Ovary (tissue), 7 donors: ENCODE measurements at regions not wholly inside any gene's neighbourhood (a gene's known extent, or its start where the extent isn't known, plus 50 kb on each side); places are given as distances from the start of the nearest gene placed in this dataset.

ENCODE experiments used
- DNase-seq, 5 donors: peaks; one replicate each; pipeline ENCODE4 v3.0.0-alpha.2; 2019 to 2020
- H3K27ac ChIP-seq, 2 donors: fragments of 200-600 bp; one replicate each; pipeline versions ENCODE4 v1.5.1 to v1.8.0; 2019 to 2022
- H3K27me3 ChIP-seq: fragments of 200-600 bp; one replicate; pipeline ENCODE4 v1.8.0; 2022
- H3K36me3 ChIP-seq: fragments of 200-600 bp; sonication (generic); one replicate; pipeline ENCODE4 v1.5.1; 2019
- H3K4me1 ChIP-seq: one replicate; pipeline ENCODE4 v1.8.1; 2013; ENCODE audit warnings: mild to moderate bottlenecking, moderate library complexity; ENCODE audit not compliant: insufficient read depth
- H3K4me3 ChIP-seq: fragments of 200-600 bp; sonication (generic); one replicate; pipeline ENCODE4 v1.5.1; 2017
- H3K9me3 ChIP-seq, 2 donors: fragments of 200-600 bp in 1 of 2; sonication (generic) in 1 of 2; one replicate each; pipeline versions ENCODE4 v1.5.1 to v1.8.1; 2013 to 2019; ENCODE audit warnings: mild to moderate bottlenecking in 1 of 2, moderate library complexity in 1 of 2
- EP300 ChIP-seq: sonication (generic); formaldehyde crosslinking; IDR thresholded peaks from one replicate; pipeline ENCODE4 v1.6.1; 2017; ENCODE audit warnings: antibody characterized with exemption
- POLR2A ChIP-seq: fragments of 450-650 bp; IDR thresholded peaks from one replicate; pipeline ENCODE4 v1.6.1; 2017; ENCODE audit warnings: antibody characterized with exemption, mild to moderate bottlenecking, moderate library complexity
- WGBS, 3 donors: extraction: QIAGEN DNeasy Blood & Tissue Kit in 1 of 3; methylation state at CpG; one replicate each; pipeline versions ENCODE4 v1.1.5 to v1.1.7; 2013 to 2017; 5-methylcytosine and 5-hydroxymethylcytosine counted together
- intact Hi-C, 4 donors: fragments of 100-400 bp; cut with DNase I; formaldehyde crosslinking; loops; one replicate each; pipeline versions ENCODE4 v1.11.0 to v1.15.1; 2022 to 2023
- TF ChIP-seq, protein P1 (sequence below), 3 donors: fragments of 450-650 bp in 2 of 3; fragments of 200-600 bp in 1 of 3; IDR thresholded peaks; one replicate each; pipeline versions ENCODE4 v1.5.1 to v1.8.0; 2016 to 2022; ENCODE audit warnings: antibody characterized with exemption in 3 of 3, mild to moderate bottlenecking in 1 of 3
- donor health status: DM: no; HTN: no; CAD: no; lungs with moderate emphysema.
- donor health status: DM: no; HTN: no; CAD: no.
- donor health status: Bipolar disorder and iron deficiency.
- donor health status: DM: no; HTN: no; CAD: no.
- donor health status: DM: yes; HTN: yes; CAD: no.

DNA sequence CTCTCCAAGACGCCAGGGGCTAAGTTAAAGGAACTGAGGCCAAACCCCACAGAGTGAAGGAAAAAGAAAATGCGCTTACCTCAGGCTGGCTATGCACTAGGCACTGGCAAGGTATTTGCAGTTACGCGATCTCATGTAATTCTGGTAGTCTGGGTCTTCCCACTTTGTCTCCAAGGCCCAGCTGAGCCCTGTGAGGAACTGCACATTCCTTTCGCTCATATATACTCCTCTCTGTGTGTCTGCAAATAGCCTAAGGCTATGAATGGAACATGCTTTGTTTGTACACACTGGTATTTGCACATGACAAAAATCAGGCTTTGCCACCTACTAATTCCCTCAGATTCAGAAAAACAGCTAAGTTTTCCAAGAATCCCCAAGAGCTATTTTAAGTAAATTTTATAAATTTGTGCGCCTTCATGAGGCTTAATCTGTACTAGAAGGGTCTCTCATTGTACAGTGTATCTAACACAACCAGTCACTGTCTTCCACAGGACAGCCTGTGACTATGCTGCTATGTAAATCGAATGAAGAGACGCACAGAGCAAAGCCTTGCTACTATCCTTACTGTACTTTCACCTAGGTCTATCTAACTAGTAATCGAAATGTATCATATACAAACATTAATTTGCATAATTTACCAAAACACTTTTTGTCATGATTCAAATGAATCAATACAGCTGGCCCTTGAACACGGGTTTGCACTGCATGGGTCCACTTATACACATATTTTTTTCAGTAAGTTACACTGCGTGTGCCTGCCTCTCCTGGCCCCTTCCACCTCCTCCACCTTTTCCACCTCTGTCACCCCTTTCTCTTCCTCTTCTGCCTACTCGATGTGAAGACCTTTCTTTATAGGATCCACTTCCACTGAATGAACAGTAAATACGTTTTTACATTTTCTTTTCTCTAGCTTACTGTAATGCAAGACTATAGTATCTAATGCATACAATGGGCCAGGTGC, 87.0 kb downstream of the SIPA1L2 start:
- DNase-seq, result no peak
- Histone ChIP-seq H3K4me3 (no peak overlapping the region), H3K4me1 (no peaks in the 10 kb centered on the region), H3K9me3 (no peaks in the 10 kb centered on the region), H3K27ac (no peak overlapping the region), H3K36me3 (no peaks in the 10 kb centered on the region), H3K27me3 (no peaks in the 10 kb centered on the region)
- no peak for TF ChIP-seq POLR2A
- TF ChIP-seq, protein P1, sequence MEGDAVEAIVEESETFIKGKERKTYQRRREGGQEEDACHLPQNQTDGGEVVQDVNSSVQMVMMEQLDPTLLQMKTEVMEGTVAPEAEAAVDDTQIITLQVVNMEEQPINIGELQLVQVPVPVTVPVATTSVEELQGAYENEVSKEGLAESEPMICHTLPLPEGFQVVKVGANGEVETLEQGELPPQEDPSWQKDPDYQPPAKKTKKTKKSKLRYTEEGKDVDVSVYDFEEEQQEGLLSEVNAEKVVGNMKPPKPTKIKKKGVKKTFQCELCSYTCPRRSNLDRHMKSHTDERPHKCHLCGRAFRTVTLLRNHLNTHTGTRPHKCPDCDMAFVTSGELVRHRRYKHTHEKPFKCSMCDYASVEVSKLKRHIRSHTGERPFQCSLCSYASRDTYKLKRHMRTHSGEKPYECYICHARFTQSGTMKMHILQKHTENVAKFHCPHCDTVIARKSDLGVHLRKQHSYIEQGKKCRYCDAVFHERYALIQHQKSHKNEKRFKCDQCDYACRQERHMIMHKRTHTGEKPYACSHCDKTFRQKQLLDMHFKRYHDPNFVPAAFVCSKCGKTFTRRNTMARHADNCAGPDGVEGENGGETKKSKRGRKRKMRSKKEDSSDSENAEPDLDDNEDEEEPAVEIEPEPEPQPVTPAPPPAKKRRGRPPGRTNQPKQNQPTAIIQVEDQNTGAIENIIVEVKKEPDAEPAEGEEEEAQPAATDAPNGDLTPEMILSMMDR (IDR thresholded peaks at IDR 0.05), result no peak
- no peak for TF ChIP-seq EP300
- 92 to 94% (median 93%) methylated on average over 13 of the region's 13 CpGs for WGBS, 3 donors
- intact Hi-C loops, result no loop called here

DNA sequence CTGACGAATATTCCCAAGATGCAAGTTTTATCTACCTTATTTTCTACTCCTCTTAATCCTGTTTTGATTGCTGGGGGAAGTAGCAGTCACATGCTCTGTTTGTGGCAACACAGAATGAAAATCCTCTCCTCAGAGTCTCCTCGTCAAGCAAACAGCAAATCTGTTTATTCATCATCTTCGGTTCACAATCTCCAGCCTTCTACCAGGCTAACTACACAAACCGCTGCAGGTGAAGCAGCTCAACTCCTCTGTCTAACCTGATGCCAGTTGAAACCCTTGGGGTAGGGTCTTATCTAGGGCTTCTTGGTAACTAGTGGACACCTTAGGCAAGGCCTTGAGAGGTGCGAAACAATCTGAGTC, 91.0 kb downstream of the SIPA1L2 start:
- 90 to 93% (median 91%) methylated on average over 5 of the region's 5 CpGs for WGBS, 3 donors
- intact Hi-C loops, result no loop called here
- no peak overlapping the region for H3K4me3 ChIP-seq
- no peaks in the 10 kb centered on the region for H3K9me3 ChIP-seq
- no peaks in the 10 kb centered on the region for H3K4me1 ChIP-seq
- no peak overlapping the region for H3K27ac ChIP-seq
- H3K27me3 ChIP-seq, result no peaks in the 10 kb centered on the region
- TF ChIP-seq, protein P1 (IDR thresholded peaks at IDR 0.05), result no peak
- TF ChIP-seq EP300 (no peak), POLR2A (no peak)
- no peak for DNase-seq
- H3K36me3 ChIP-seq, result no peaks in the 10 kb centered on the region

DNA sequence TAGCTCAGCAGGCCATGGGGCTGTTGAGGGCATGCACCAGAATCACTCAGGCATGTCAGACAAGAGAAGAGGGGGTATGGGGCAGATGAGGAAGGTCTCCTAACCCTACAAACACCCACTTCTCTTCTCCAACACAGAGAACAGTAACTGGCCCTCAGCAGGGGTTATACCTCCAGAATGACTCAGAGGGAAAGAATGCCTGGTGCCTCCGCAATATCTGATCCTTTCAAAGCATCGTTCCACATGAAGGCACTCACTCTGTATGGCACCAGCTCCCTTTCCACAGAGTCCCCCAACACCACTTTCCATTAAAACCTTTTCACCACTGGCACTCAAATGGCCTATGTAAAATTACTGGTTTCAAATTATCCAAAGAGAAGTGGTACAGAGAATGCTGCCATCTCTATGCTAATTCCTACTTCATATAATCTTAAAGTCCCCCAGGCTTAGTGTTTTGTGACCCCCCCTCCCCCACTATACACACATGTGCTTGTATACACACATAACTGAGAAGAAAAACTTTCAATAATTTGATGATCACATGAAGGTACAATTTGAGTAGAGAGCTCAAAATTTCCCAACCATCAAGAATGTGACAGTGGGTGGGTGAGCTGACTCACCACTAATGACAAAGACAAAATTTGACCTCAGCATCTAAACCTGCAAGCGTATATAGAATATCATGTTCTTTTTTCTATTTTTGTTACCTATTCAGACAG, 91.5 kb downstream of the SIPA1L2 start:
- no peak overlapping the region for H3K4me3 ChIP-seq
- no peak for DNase-seq
- no peaks in the 10 kb centered on the region for H3K4me1 ChIP-seq
- no peaks in the 10 kb centered on the region for H3K36me3 ChIP-seq
- intact Hi-C loops, result no loop called here
- 75 to 85% (median 77%) methylated on average over 3 of the region's 3 CpGs for WGBS, 3 donors
- TF ChIP-seq, protein P1 (IDR thresholded peaks at IDR 0.05), result no peak
- TF ChIP-seq POLR2A (no peak), EP300 (no peak)
- no peaks in the 10 kb centered on the region for H3K9me3 ChIP-seq
- no peaks in the 10 kb centered on the region for H3K27me3 ChIP-seq
- H3K27ac ChIP-seq, result no peak overlapping the region

DNA sequence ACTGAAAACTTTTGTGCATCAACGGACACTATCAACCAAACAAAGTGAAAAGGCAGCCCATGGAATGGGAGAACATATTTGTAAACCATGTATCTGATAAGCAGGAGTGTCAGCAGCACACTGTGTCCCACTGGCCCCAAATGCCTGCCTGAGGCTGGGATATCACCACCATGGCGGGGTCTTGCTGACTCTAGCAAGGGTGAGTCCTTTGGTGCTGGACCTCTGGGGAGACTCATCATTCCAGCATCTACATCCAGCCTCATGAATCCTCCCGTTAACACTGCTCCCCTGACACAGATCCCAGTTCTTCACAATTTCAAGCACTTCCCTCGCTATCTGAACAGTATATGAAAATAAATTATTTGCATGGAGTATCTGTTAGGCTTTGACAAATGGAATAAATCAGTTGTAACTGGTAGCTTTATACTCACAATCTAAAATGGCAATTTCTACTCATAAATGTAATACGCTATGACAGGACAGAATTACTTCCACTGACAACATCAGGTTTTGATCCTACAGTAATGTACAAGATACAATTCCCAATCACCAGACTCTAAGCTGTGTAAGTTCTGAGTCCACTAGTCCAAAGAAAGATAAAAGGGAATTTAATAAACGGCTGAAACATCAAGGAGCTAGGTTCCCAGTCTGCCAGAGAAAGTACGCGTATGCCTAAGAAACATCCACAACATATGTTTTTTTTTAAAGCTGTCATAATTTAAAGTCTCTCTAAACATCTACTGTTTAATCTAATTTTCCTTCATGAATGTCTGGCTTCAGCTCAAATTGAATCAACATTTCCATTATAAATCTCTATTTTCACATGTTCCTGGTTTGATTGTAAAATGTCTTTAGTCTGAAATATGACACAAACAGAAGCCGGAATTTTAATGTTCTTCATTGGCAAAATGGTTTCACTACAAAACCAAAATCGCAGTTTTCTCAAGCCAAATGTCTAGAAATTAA, 95.1 kb downstream of the SIPA1L2 start:
- no peak overlapping the region for H3K27ac ChIP-seq

More for the DNA sequence above, 95.1 kb downstream of the SIPA1L2 start:
- TF ChIP-seq, protein P1 (IDR thresholded peaks at IDR 0.05), result no peak
- TF ChIP-seq POLR2A (no peak), EP300 (no peak)
- Histone ChIP-seq H3K4me3 (no peak overlapping the region), H3K27me3 (no peaks in the 10 kb centered on the region), H3K9me3 (no peaks in the 10 kb centered on the region), H3K4me1 (no peaks in the 10 kb centered on the region), H3K36me3 (no peaks in the 10 kb centered on the region)
- DNase-seq, result no peak
- 66 to 73% (median 73%) methylated on average over 10 of the region's 10 CpGs for WGBS, 3 donors
- intact Hi-C loops, result no loop called here
